A549 (cell line): ENCODE measurements at regions not wholly inside any gene's neighbourhood (a gene's known extent, or its start where the extent isn't known, plus 50 kb on each side); places are given as distances from the start of the nearest gene placed in this dataset.

Experiments used
- ATAC-seq, 2 experiments: fragments of 200-7000 bp in 1 of 2; fragments of >200 bp in 1 of 2; cut with Nextera tagmentation in 1 of 2; cut with Tn5 transposase in 1 of 2; 3 replicates each; pipeline versions ENCODE4 v1.8.0 to v1.9.1; 2018 to 2020; ENCODE audit warnings: mild to moderate bottlenecking in 1 of 2, moderate library complexity in 1 of 2
- CTCF ChIA-PET: fragments of 300-600 bp; sonication (Branson Sonifier 250); formaldehyde crosslinking; extraction: SDS; loops from one replicate; lab custom pipeline; 2021; ENCODE audit warnings: antibody characterized with exemption, inconsistent platforms; lab: Yijun Ruan, JAX
- POLR2A ChIA-PET: fragments of 350-600 bp; formaldehyde crosslinking; extraction: SDS; loops from one replicate; lab custom pipeline; 2021; ENCODE audit warnings: antibody characterized with exemption, inconsistent platforms; lab: Yijun Ruan, JAX
- DNase-seq, 2 experiments: peaks; one replicate each; pipeline versions ENCODE4 v3.0.0 to v3.0.0-alpha.2; 2011 to 2016; ENCODE audit warnings: low read depth in 1 of 2, low spot score in 1 of 2
- FAIRE-seq: peaks from 2 replicates; lab custom pipeline; 2011; peaks lifted over from hg19 to GRCh38; lab: Jason Lieb, UNC
- H3K27ac ChIP-seq, 2 experiments: fragments of >200 bp; sonication (Bioruptor Twin); formaldehyde crosslinking; 3 replicates each; pipeline ENCODE4 v1.5.1; 2016 to 2017
- H3K4me1 ChIP-seq: fragments of >200 bp; sonication (Bioruptor Twin); formaldehyde crosslinking; 3 replicates; pipeline ENCODE4 v1.6.1; 2016
- H3K4me2 ChIP-seq: fragments of >200 bp; sonication (Bioruptor Twin); formaldehyde crosslinking; 3 replicates; pipeline ENCODE4 v1.6.1; 2016
- H3K4me3 ChIP-seq: fragments of >200 bp; sonication (Bioruptor Twin); formaldehyde crosslinking; 3 replicates; pipeline ENCODE4 v1.5.1; 2016
- H3K9me3 ChIP-seq: fragments of >200 bp; sonication (Bioruptor Twin); formaldehyde crosslinking; 3 replicates; pipeline ENCODE4 v1.6.1; 2016
- BHLHE40 ChIP-seq: IDR thresholded peaks from 2 replicates; pipeline ENCODE4 v1.6.1; 2012; ENCODE audit warnings: low read depth, low read length, inconsistent platforms
- CBX2 ChIP-seq: fragments of 200-600 bp; sonication (generic); IDR thresholded peaks from 2 replicates; pipeline ENCODE4 v1.6.1; 2016; ENCODE audit warnings: low read depth, mild to moderate bottlenecking, borderline replicate concordance
- CHD2 ChIP-seq: fragments of 150-350 bp; IDR thresholded peaks from 2 replicates; pipeline ENCODE4 v1.6.1; 2014; ENCODE audit warnings: low read length; ENCODE audit not compliant: partially characterized antibody
- CHD4 ChIP-seq: fragments of 200-600 bp; sonication (generic); IDR thresholded peaks from 2 replicates; pipeline ENCODE4 v1.6.1; 2016; ENCODE audit warnings: antibody characterized with exemption, mild to moderate bottlenecking, borderline replicate concordance
- CTCF ChIP-seq: fragments of >200 bp; sonication (Bioruptor Twin); formaldehyde crosslinking; IDR thresholded peaks from 3 replicates; pipeline ENCODE4 v1.5.1; 2016
- E2F6 ChIP-seq: IDR thresholded peaks from 2 replicates; pipeline ENCODE4 v1.6.1; 2012; ENCODE audit warnings: low read depth, borderline replicate concordance
- EP300 ChIP-seq, 2 experiments: fragments of >200 bp; sonication (Bioruptor Twin); formaldehyde crosslinking; IDR thresholded peaks; 2 replicates in 1 of 2; 3 replicates in 1 of 2; pipeline ENCODE4 v1.6.1; 2016 to 2017
- FOXS1 ChIP-seq: fragments of 250-450 bp; sonication (Bioruptor Pico); IDR thresholded peaks from 2 replicates; pipeline ENCODE4 v1.5.0; 2020; ENCODE audit warnings: mild to moderate bottlenecking, moderate library complexity
- HOXA7 ChIP-seq: fragments of 250-450 bp; sonication (Bioruptor Pico); IDR thresholded peaks from 2 replicates; pipeline ENCODE4 v1.5.0; 2020; ENCODE audit warnings: mild to moderate bottlenecking, moderate library complexity
- JUNB ChIP-seq: fragments of >200 bp; sonication (Bioruptor Twin); formaldehyde crosslinking; IDR thresholded peaks from 2 replicates; pipeline ENCODE4 v1.6.1; 2016
- MAZ ChIP-seq: fragments of 150-350 bp; IDR thresholded peaks from 2 replicates; pipeline ENCODE4 v1.6.1; 2014; ENCODE audit warnings: antibody characterized with exemption, low read depth, low read length, borderline replicate concordance
- NPAS2 ChIP-seq: fragments of 250-450 bp; sonication (Bioruptor Pico); IDR thresholded peaks from 2 replicates; pipeline ENCODE4 v1.8.0; 2022; ENCODE audit warnings: mild to moderate bottlenecking, moderate library complexity, borderline replicate concordance
- PBX3 ChIP-seq: IDR thresholded peaks from 2 replicates; pipeline ENCODE4 v1.6.1; 2012
- PHF8 ChIP-seq: fragments of 200-600 bp; sonication (generic); IDR thresholded peaks from 2 replicates; pipeline ENCODE4 v1.6.1; 2016; ENCODE audit warnings: low read depth, mild to moderate bottlenecking, antibody characterized with exemption, moderate library complexity, borderline replicate concordance
- POLR2AphosphoS2 ChIP-seq: conservative IDR thresholded peaks from 2 replicates; pipeline ENCODE4 v1.6.1; 2012; ENCODE audit warnings: low read length, improper control_type of control experiment, inconsistent platforms
- RARB ChIP-seq: fragments of 250-450 bp; sonication (Bioruptor Pico); IDR thresholded peaks from 2 replicates; pipeline ENCODE4 v1.8.0; 2021; ENCODE audit warnings: mild to moderate bottlenecking, moderate library complexity
- RFX5 ChIP-seq: fragments of 450-650 bp; IDR thresholded peaks from 2 replicates; pipeline ENCODE4 v1.7.1; 2014; ENCODE audit warnings: antibody characterized with exemption, mild to moderate bottlenecking, moderate library complexity
- SMC3 ChIP-seq: fragments of >200 bp; sonication (Bioruptor Twin); formaldehyde crosslinking; IDR thresholded peaks from 3 replicates; pipeline ENCODE4 v1.6.1; 2018; ENCODE audit warnings: inconsistent platforms
- SREBF2 ChIP-seq: fragments of 450-650 bp; IDR thresholded peaks from 2 replicates; pipeline ENCODE4 v1.6.1; 2014; ENCODE audit warnings: mild to moderate bottlenecking, moderate library complexity
- USF2 ChIP-seq: fragments of 450-650 bp; IDR thresholded peaks from 2 replicates; pipeline ENCODE4 v1.6.1; 2014; ENCODE audit warnings: antibody characterized with exemption
- ZSCAN20 ChIP-seq: fragments of 250-450 bp; sonication (Bioruptor Pico); IDR thresholded peaks from 2 replicates; pipeline ENCODE4 v1.8.0; 2022; ENCODE audit warnings: mild to moderate bottlenecking, moderate library complexity
- WGBS: methylation state at CpG from one replicate; pipeline ENCODE4 v1.1.6; 2017; ENCODE audit errors: missing lambda C conversion rate; 5-methylcytosine and 5-hydroxymethylcytosine counted together

GRCh38 chr13:21967871-21968270 is 297.0 kb downstream of the FGF9 start:
- ChIA-PET CTCF (interaction anchor here (1.3 kb wide), 1 partner anchor 330 kb away, joined by 5 read pairs; no protein-coding TSS in a partner anchor), POLR2A (no interaction called here)
- no peak overlapping the region for H3K4me2 ChIP-seq
- no peak overlapping the region for H3K27ac ChIP-seq
- no peaks in the 10 kb centered on the region for H3K4me1 ChIP-seq
- 0% methylated on average over 1 of the region's 1 CpG for WGBS
- H3K9me3 ChIP-seq, result no peaks in the 10 kb centered on the region
- DNase-seq (no peak), FAIRE-seq (no peak), ATAC-seq (no peak)
- no peak for TF ChIP-seq CHD2
- TF ChIP-seq HOXA7 (CRISPR knock-in tag), result no peak
- TF ChIP-seq SREBF2, result no peak
- no peak for TF ChIP-seq USF2
- no peak for TF ChIP-seq EP300 (IDR thresholded peaks at IDR 0.05)
- no peak for TF ChIP-seq BHLHE40
- no peak for TF ChIP-seq JUNB
- TF ChIP-seq RARB (CRISPR knock-in tag), result no peak
- no peak for TF ChIP-seq NPAS2
- no peak for TF ChIP-seq MAZ
- H3K4me3 ChIP-seq, result no peak overlapping the region

GRCh38 chr13:21970172-21970571 is 299.3 kb downstream of the FGF9 start:
- H3K9me3 ChIP-seq, result no peaks in the 10 kb centered on the region
- CTCF ChIA-PET, result no interaction called here
- no peak overlapping the region for H3K4me3 ChIP-seq
- H3K4me2 ChIP-seq, result no peak overlapping the region
- DNase-seq (no peak), ATAC-seq (no peak), FAIRE-seq (no peak)
- H3K4me1 ChIP-seq, result no peaks in the 10 kb centered on the region
- 33% methylated on average over 4 of the region's 7 CpGs for WGBS
- TF ChIP-seq E2F6 (no peak), RARB (CRISPR knock-in tag) (no peak), PBX3 (no peak)
- H3K27ac ChIP-seq, result no peak overlapping the region
- POLR2A ChIA-PET, result no interaction called here

GRCh38 chr13:21970918-21971317 is 300.0 kb downstream of the FGF9 start:
- H3K4me2 ChIP-seq, result no peak overlapping the region

GRCh38 chr13:21971662-21972621 is 301.1 kb downstream of the FGF9 start:
- H3K27ac ChIP-seq, result no peak overlapping the region
- no peak overlapping the region for H3K4me3 ChIP-seq
- H3K9me3 ChIP-seq, result no peaks in the 10 kb centered on the region
- 44% methylated on average over 7 of the region's 7 CpGs for WGBS
- no peak for FAIRE-seq
- no peak for DNase-seq
- no peak overlapping the region for H3K4me2 ChIP-seq
- no peaks in the 10 kb centered on the region for H3K4me1 ChIP-seq
- POLR2A ChIA-PET, result no interaction called here
- CTCF ChIA-PET, result no interaction called here
- TF ChIP-seq POLR2AphosphoS2 (no peak), RFX5 (no peak), CBX2 (no peak), PHF8 (no peak), SMC3 (no peak), CTCF (no peak), E2F6 (no peak)
- TF ChIP-seq, all 56 proteins: peak for 0
- ATAC-seq, result no peak

More at GRCh38 chr13:21970918-21971317, 300.0 kb downstream of the FGF9 start:
- TF ChIP-seq ZSCAN20 (CRISPR knock-in tag) (no peak), FOXS1 (no peak), RARB (CRISPR knock-in tag) (no peak), CBX2 (no peak), CHD4 (no peak)
- Histone ChIP-seq H3K4me3 (no peak overlapping the region), H3K4me1 (no peaks in the 10 kb centered on the region), H3K9me3 (no peaks in the 10 kb centered on the region), H3K27ac (no peak overlapping the region)
- DNase-seq (no peak), FAIRE-seq (no peak), ATAC-seq (no peak)
- ChIA-PET CTCF (no interaction called here), POLR2A (no interaction called here)
- WGBS, result 47% methylated on average over 4 of the region's 4 CpGs
